Mesothelial cell of epicardium (in vitro differentiated cells): ENCODE measurements at regions not wholly inside any gene's neighbourhood (a gene's known extent, or its start where the extent isn't known, plus 50 kb on each side); places are given as distances from the start of the nearest gene placed in this dataset.
"Not testable (repeated sequence)": the region's sequence is repeated elsewhere in the genome, so short reads cannot be mapped to it uniquely, and the experiment has no call there.

Experiments used
- DNase-seq, 2 experiments: peaks; one replicate each; pipeline ENCODE4 v3.0.0; 2021; ENCODE audit warnings: low spot score in 2 of 2; ENCODE audit not compliant: unreplicated experiment in 2 of 2
- H3K27ac Mint-ChIP-seq: 2 replicates; pipeline ENCODE4 v1.8.0; 2021; ENCODE audit warnings: mixed read lengths
- H3K27me3 Mint-ChIP-seq: 2 replicates; pipeline ENCODE4 v1.8.0; 2021; ENCODE audit warnings: low read depth, mixed read lengths
- H3K36me3 Mint-ChIP-seq: 2 replicates; pipeline ENCODE4 v1.8.0; 2021; ENCODE audit warnings: mixed read lengths
- H3K4me1 Mint-ChIP-seq: 2 replicates; pipeline ENCODE4 v1.8.0; 2021; ENCODE audit warnings: mixed read lengths
- H3K4me3 Mint-ChIP-seq: 2 replicates; pipeline ENCODE4 v1.8.0; 2021; ENCODE audit warnings: mild to moderate bottlenecking, moderate library complexity, mixed read lengths
- H3K9me3 Mint-ChIP-seq: 2 replicates; pipeline ENCODE4 v1.8.0; 2021; ENCODE audit warnings: mixed read lengths
- CTCF ChIP-seq: fragments of 200-600 bp; sonication (generic); IDR thresholded peaks from one replicate; pipeline ENCODE4 v1.5.0; 2021; ENCODE audit warnings: antibody characterized with exemption; ENCODE audit not compliant: unreplicated experiment

- Mint-ChIP-seq H3K27me3 (no peaks in the 10 kb centered on the region), H3K4me1 (peaks cover 34% of the 10 kb centered on the region), H3K36me3 (no peaks in the 10 kb centered on the region), H3K27ac (peak overlapping the region; percentile 20), H3K9me3 (peaks cover 6% of the 10 kb centered on the region), H3K4me3 (no peak overlapping the region)
- no peak for DNase-seq
- no peak for TF ChIP-seq CTCF
Measured at GRCh38 chr15:38996111-38996631, 431.6 kb upstream of the RASGRP1 start.

- DNase-seq = no peak
- Mint-ChIP-seq H3K4me3 (no peak overlapping the region), H3K36me3 (peaks cover 3% of the 10 kb centered on the region), H3K27ac (no peak overlapping the region), H3K4me1 (peaks cover 20% of the 10 kb centered on the region), H3K9me3 (peaks cover 11% of the 10 kb centered on the region), H3K27me3 (no peaks in the 10 kb centered on the region)
- TF ChIP-seq CTCF = no peak
Measured at GRCh38 chr15:38997841-38998240, 433.2 kb upstream of the RASGRP1 start.

- H3K36me3 Mint-ChIP-seq = peaks cover 6% of the 10 kb centered on the region
- H3K9me3 Mint-ChIP-seq = peaks cover 25% of the 10 kb centered on the region
- no peak for TF ChIP-seq CTCF
Measured at GRCh38 chr15:39000008-39000734, 435.6 kb upstream of the RASGRP1 start.

GRCh38 chr15:39009740-39010139, 445.1 kb upstream of the RASGRP1 start:
- no peak for DNase-seq
- H3K27me3 Mint-ChIP-seq = no peaks in the 10 kb centered on the region
- no peak for TF ChIP-seq CTCF
- peaks cover 68% of the 10 kb centered on the region for H3K9me3 Mint-ChIP-seq
- peaks cover 32% of the 10 kb centered on the region for H3K36me3 Mint-ChIP-seq
- H3K4me1 Mint-ChIP-seq = no peaks in the 10 kb centered on the region
- H3K4me3 Mint-ChIP-seq = no peak overlapping the region
- no peak overlapping the region for H3K27ac Mint-ChIP-seq

More at GRCh38 chr15:39000008-39000734, 435.6 kb upstream of the RASGRP1 start:
- DNase-seq = no peak
- Mint-ChIP-seq H3K27me3 (no peaks in the 10 kb centered on the region), H3K4me1 (peaks cover 14% of the 10 kb centered on the region), H3K4me3 (no peak overlapping the region), H3K27ac (no peak overlapping the region)

- not testable (repeated sequence) for H3K27me3 Mint-ChIP-seq, H3K27ac Mint-ChIP-seq, H3K4me1 Mint-ChIP-seq, H3K4me3 Mint-ChIP-seq, DNase-seq
- Mint-ChIP-seq H3K9me3 (peaks cover 63% of the 10 kb centered on the region), H3K36me3 (peaks cover 27% of the 10 kb centered on the region)
Measured at GRCh38 chr15:39011066-39011465, 446.5 kb upstream of the RASGRP1 start.

- Mint-ChIP-seq H3K27ac (no peak overlapping the region), H3K4me1 (no peaks in the 10 kb centered on the region)
Measured at GRCh38 chr15:39013262-39013661, 448.6 kb upstream of the RASGRP1 start.

More at GRCh38 chr15:39013262-39013661, 448.6 kb upstream of the RASGRP1 start:
- Mint-ChIP-seq H3K4me3 (no peak overlapping the region), H3K36me3 (peaks cover 22% of the 10 kb centered on the region), H3K27me3 (no peaks in the 10 kb centered on the region), H3K9me3 (peaks cover 51% of the 10 kb centered on the region)
- no peak for TF ChIP-seq CTCF
- no peak for DNase-seq
